ENCODE measurements at regions not wholly inside any gene's neighbourhood (a gene's known extent, or its start where the extent isn't known, plus 50 kb on each side); places are given as distances from the start of the nearest gene placed in this dataset.
"Not testable (repeated sequence)": the region's sequence is repeated elsewhere in the genome, so short reads cannot be mapped to it uniquely, and the experiment has no call there.

GRCh38 chr2:154507186-154507585 lies 191.3 kb upstream of the KCNJ3 start:
- Histone ChIP-seq H3K27ac (ENCODE audit: low read depth, low read length) (no peak overlapping the region), H3K27me3 (ENCODE audit: insufficient read depth, low read length) (no peaks in the 10 kb centered on the region), H3K4me3 (ENCODE audit: low read length in 2 of 2) (no peak overlapping the region), H3K4me1 (ENCODE audit: insufficient read depth, low read length) (no peaks in the 10 kb centered on the region), H3K36me3 (ENCODE audit: insufficient read depth, low read length) (no peaks in the 10 kb centered on the region), H3K9me3 (ENCODE audit: control insufficient read depth in 1 of 2, low read length in 2 of 2) (no peaks in the 10 kb centered on the region)
- intact Hi-C loops (cut with micrococcal nuclease) = no loop called here
- no peak for DNase-seq
- Mint-ChIP-seq H3K36me3 (peaks cover 0 to 4% of the 10 kb centered on the region in 2 donors), H3K4me3 (no peak overlapping the region), H3K27ac (no peak overlapping the region), H3K9me3 (peaks cover 0 to 6% (median 3%) of the 10 kb centered on the region in 8 donors), H3K4me1 (no peaks in the 10 kb centered on the region), H3K27me3 (no peaks in the 10 kb centered on the region)
- CTCF ChIA-PET (ENCODE audit: partially characterized antibody) = no interaction called here
- POLR2A ChIA-PET (ENCODE audit: partially characterized antibody) = no interaction called here

GRCh38 chr2:154518872-154519271 lies 179.6 kb upstream of the KCNJ3 start:
- Mint-ChIP-seq H3K9me3 (peaks cover 0 to 10% (median 2%) of the 10 kb centered on the region in 8 donors), H3K4me3 (no peak overlapping the region), H3K36me3 (no peaks in the 10 kb centered on the region), H3K27me3 (no peaks in the 10 kb centered on the region), H3K27ac (no peak overlapping the region), H3K4me1 (no peaks in the 10 kb centered on the region)
- no peak for DNase-seq
- H3K27me3 ChIP-seq (ENCODE audit: insufficient read depth, low read length) = no peaks in the 10 kb centered on the region
- no peak overlapping the region for H3K27ac ChIP-seq (ENCODE audit: low read depth, low read length)
- intact Hi-C loops (cut with micrococcal nuclease) = no loop called here
- ChIA-PET POLR2A (ENCODE audit: partially characterized antibody) (no interaction called here), CTCF (ENCODE audit: partially characterized antibody) (no interaction called here)
- H3K36me3 ChIP-seq (ENCODE audit: insufficient read depth, low read length) = no peaks in the 10 kb centered on the region
- H3K4me1 ChIP-seq (ENCODE audit: insufficient read depth, low read length) = no peaks in the 10 kb centered on the region
- H3K9me3 ChIP-seq (ENCODE audit: control insufficient read depth in 1 of 2, low read length in 2 of 2) = no peaks in the 10 kb centered on the region
- no peak overlapping the region for H3K4me3 ChIP-seq (ENCODE audit: low read length in 2 of 2)

- DNase-seq; POLR2A ChIA-PET (ENCODE audit: partially characterized antibody); H3K36me3 ChIP-seq (ENCODE audit: insufficient read depth, low read length); H3K36me3 Mint-ChIP-seq; H3K9me3 ChIP-seq (ENCODE audit: control insufficient read depth in 1 of 2, low read length in 2 of 2); H3K27me3 Mint-ChIP-seq; H3K4me1 Mint-ChIP-seq; H3K27ac Mint-ChIP-seq; H3K4me3 ChIP-seq (ENCODE audit: low read length in 2 of 2); H3K27ac ChIP-seq (ENCODE audit: low read depth, low read length); CTCF ChIA-PET (ENCODE audit: partially characterized antibody); H3K9me3 Mint-ChIP-seq; H3K27me3 ChIP-seq (ENCODE audit: insufficient read depth, low read length); intact Hi-C loops (cut with micrococcal nuclease); H3K4me1 ChIP-seq (ENCODE audit: insufficient read depth, low read length): not testable (repeated sequence)
- peak overlapping the region in 1 of 8 donors; percentile 10 for H3K4me3 Mint-ChIP-seq
These were observed 177.5 kb upstream of the KCNJ3 start for GRCh38 chr2:154520951-154521350.

- H3K36me3 Mint-ChIP-seq = no peaks in the 10 kb centered on the region
These were observed 172.3 kb upstream of the KCNJ3 start for GRCh38 chr2:154526234-154526633.

GRCh38 chr2:154527962-154528361 lies 170.5 kb upstream of the KCNJ3 start:
- H3K36me3 ChIP-seq (ENCODE audit: insufficient read depth, low read length) = no peaks in the 10 kb centered on the region
- no peak overlapping the region for H3K27ac ChIP-seq (ENCODE audit: low read depth, low read length)
- no peaks in the 10 kb centered on the region for H3K36me3 Mint-ChIP-seq
- no peaks in the 10 kb centered on the region for H3K27me3 ChIP-seq (ENCODE audit: insufficient read depth, low read length)
- no peaks in the 10 kb centered on the region for H3K9me3 ChIP-seq (ENCODE audit: control insufficient read depth in 1 of 2, low read length in 2 of 2)
- DNase-seq = no peak
- no peaks in the 10 kb centered on the region for H3K4me1 ChIP-seq (ENCODE audit: insufficient read depth, low read length)
- ChIA-PET POLR2A (ENCODE audit: partially characterized antibody) (no interaction called here), CTCF (ENCODE audit: partially characterized antibody) (no interaction called here)
- H3K4me3 Mint-ChIP-seq = no peak overlapping the region
- H3K27me3 Mint-ChIP-seq = no peaks in the 10 kb centered on the region
- no peak overlapping the region for H3K4me3 ChIP-seq (ENCODE audit: low read length in 2 of 2)
- peaks cover 0 to 9% (median 2%) of the 10 kb centered on the region in 8 donors for H3K9me3 Mint-ChIP-seq
- no peaks in the 10 kb centered on the region for H3K4me1 Mint-ChIP-seq
- H3K27ac Mint-ChIP-seq = no peak overlapping the region
- intact Hi-C loops (cut with micrococcal nuclease) = no loop called here

More at GRCh38 chr2:154526234-154526633, 172.3 kb upstream of the KCNJ3 start:
- H3K4me3 Mint-ChIP-seq = no peak overlapping the region
- no peaks in the 10 kb centered on the region for H3K4me1 Mint-ChIP-seq
- H3K27me3 Mint-ChIP-seq = no peaks in the 10 kb centered on the region
- Histone ChIP-seq H3K36me3 (ENCODE audit: insufficient read depth, low read length) (no peaks in the 10 kb centered on the region), H3K4me3 (ENCODE audit: low read length in 2 of 2) (no peak overlapping the region), H3K4me1 (ENCODE audit: insufficient read depth, low read length) (no peaks in the 10 kb centered on the region), H3K9me3 (ENCODE audit: control insufficient read depth in 1 of 2, low read length in 2 of 2) (no peaks in the 10 kb centered on the region), H3K27me3 (ENCODE audit: insufficient read depth, low read length) (no peaks in the 10 kb centered on the region), H3K27ac (ENCODE audit: low read depth, low read length) (no peak overlapping the region)
- intact Hi-C loops (cut with micrococcal nuclease) = no loop called here
- no peak for DNase-seq
- POLR2A ChIA-PET (ENCODE audit: partially characterized antibody) = no interaction called here
- H3K9me3 Mint-ChIP-seq = peaks cover 0 to 9% (median 2%) of the 10 kb centered on the region in 8 donors
- CTCF ChIA-PET (ENCODE audit: partially characterized antibody) = no interaction called here
- H3K27ac Mint-ChIP-seq = no peak overlapping the region

GRCh38 chr2:154532004-154532403 lies 166.5 kb upstream of the KCNJ3 start:
- Mint-ChIP-seq H3K36me3 (no peaks in the 10 kb centered on the region), H3K27me3 (no peaks in the 10 kb centered on the region), H3K27ac (no peak overlapping the region), H3K4me3 (no peak overlapping the region), H3K4me1 (no peaks in the 10 kb centered on the region), H3K9me3 (peaks cover 0 to 12% (median 2%) of the 10 kb centered on the region in 8 donors)
- no peaks in the 10 kb centered on the region for H3K9me3 ChIP-seq (ENCODE audit: control insufficient read depth in 1 of 2, low read length in 2 of 2)
- H3K4me3 ChIP-seq (ENCODE audit: low read length in 2 of 2) = no peak overlapping the region
- no peaks in the 10 kb centered on the region for H3K4me1 ChIP-seq (ENCODE audit: insufficient read depth, low read length)
- intact Hi-C loops (cut with micrococcal nuclease) = no loop called here
- CTCF ChIA-PET (ENCODE audit: partially characterized antibody) = no interaction called here
- POLR2A ChIA-PET (ENCODE audit: partially characterized antibody) = no interaction called here
- no peak overlapping the region for H3K27ac ChIP-seq (ENCODE audit: low read depth, low read length)
- no peaks in the 10 kb centered on the region for H3K27me3 ChIP-seq (ENCODE audit: insufficient read depth, low read length)
- no peak for DNase-seq
- H3K36me3 ChIP-seq (ENCODE audit: insufficient read depth, low read length) = no peaks in the 10 kb centered on the region

GRCh38 chr2:154532763-154533162 lies 165.7 kb upstream of the KCNJ3 start:
- no peak overlapping the region for H3K27ac ChIP-seq (ENCODE audit: low read depth, low read length)
- H3K4me3 ChIP-seq (ENCODE audit: low read length in 2 of 2) = no peak overlapping the region
- DNase-seq = no peak
- no peaks in the 10 kb centered on the region for H3K36me3 ChIP-seq (ENCODE audit: insufficient read depth, low read length)
- peaks cover 0 to 12% (median under 1%) of the 10 kb centered on the region in 8 donors for H3K9me3 Mint-ChIP-seq
- H3K4me1 Mint-ChIP-seq = no peaks in the 10 kb centered on the region
- intact Hi-C loops (cut with micrococcal nuclease) = no loop called here
- no peaks in the 10 kb centered on the region for H3K27me3 ChIP-seq (ENCODE audit: insufficient read depth, low read length)
- ChIA-PET POLR2A (ENCODE audit: partially characterized antibody) (no interaction called here), CTCF (ENCODE audit: partially characterized antibody) (no interaction called here)
- H3K4me3 Mint-ChIP-seq = no peak overlapping the region
- no peaks in the 10 kb centered on the region for H3K36me3 Mint-ChIP-seq
- no peaks in the 10 kb centered on the region for H3K27me3 Mint-ChIP-seq
- peaks cover 0 to under 1% of the 10 kb centered on the region in 2 donors for H3K9me3 ChIP-seq (ENCODE audit: control insufficient read depth in 1 of 2, low read length in 2 of 2)
- H3K4me1 ChIP-seq (ENCODE audit: insufficient read depth, low read length) = no peaks in the 10 kb centered on the region
- H3K27ac Mint-ChIP-seq = no peak overlapping the region

GRCh38 chr2:154533300-154533940 lies 165.1 kb upstream of the KCNJ3 start:
- H3K27me3 Mint-ChIP-seq = no peaks in the 10 kb centered on the region
- H3K4me3 Mint-ChIP-seq = no peak overlapping the region
- H3K27me3 ChIP-seq (ENCODE audit: insufficient read depth, low read length) = no peaks in the 10 kb centered on the region
- no peak overlapping the region for H3K27ac Mint-ChIP-seq
- no peaks in the 10 kb centered on the region for H3K36me3 Mint-ChIP-seq
- ChIA-PET CTCF (ENCODE audit: partially characterized antibody) (no interaction called here), POLR2A (ENCODE audit: partially characterized antibody) (no interaction called here)
- peaks cover 0 to 4% of the 10 kb centered on the region in 2 donors for H3K9me3 ChIP-seq (ENCODE audit: control insufficient read depth in 1 of 2, low read length in 2 of 2)
- DNase-seq = no peak
- H3K4me1 Mint-ChIP-seq = no peaks in the 10 kb centered on the region
- H3K4me3 ChIP-seq (ENCODE audit: low read length in 2 of 2) = no peak overlapping the region
- H3K9me3 Mint-ChIP-seq = peaks cover 0 to 12% (median under 1%) of the 10 kb centered on the region in 8 donors
- H3K27ac ChIP-seq (ENCODE audit: low read depth, low read length) = no peak overlapping the region
- intact Hi-C loops (cut with micrococcal nuclease) = no loop called here
- H3K4me1 ChIP-seq (ENCODE audit: insufficient read depth, low read length) = no peaks in the 10 kb centered on the region
- H3K36me3 ChIP-seq (ENCODE audit: insufficient read depth, low read length) = no peaks in the 10 kb centered on the region
